ENCODE measurements at regions not wholly inside any gene's neighbourhood (a gene's known extent, or its start where the extent isn't known, plus 50 kb on each side); places are given as distances from the start of the nearest gene placed in this dataset.

GRCh38 chr4:19216476-19216875, 1035.2 kb upstream of the SLIT2 start:
- TF ChIP-seq POLR2A (IDR thresholded peaks at IDR 0.05) (no peak), CTCF (IDR thresholded peaks at IDR 0.05) (no peak), EP300 (IDR thresholded peaks at IDR 0.05) (no peak), POLR2AphosphoS5 (IDR thresholded peaks at IDR 0.05) (no peak)
